ENCODE measurements at regions not wholly inside any gene's neighbourhood (a gene's known extent, or its start where the extent isn't known, plus 50 kb on each side); places are given as distances from the start of the nearest gene placed in this dataset.

GRCh38 chr19:31595521-31595920, 246.3 kb upstream of the TSHZ3 start:
- TF ChIP-seq POLR2AphosphoS5 (IDR thresholded peaks at IDR 0.05; ENCODE audit: low read depth, low read length) (no peak), TAF1 (IDR thresholded peaks at IDR 0.05; ENCODE audit: low read depth, low read length) (no peak), POLR2A (IDR thresholded peaks at IDR 0.05; ENCODE audit: low read depth, low read length) (no peak), SPI1 (IDR thresholded peaks at IDR 0.05; ENCODE audit: low read depth, low read length) (no peak)
